A549 (cell line): ENCODE measurements at regions not wholly inside any gene's neighbourhood (a gene's known extent, or its start where the extent isn't known, plus 50 kb on each side); places are given as distances from the start of the nearest gene placed in this dataset.

ENCODE experiments used
- CEBPB ChIP-seq, 2 experiments: fragments of >200 bp in 1 of 2; sonication (Bioruptor Twin) in 1 of 2; formaldehyde crosslinking in 1 of 2; IDR thresholded peaks; 2 replicates each; pipeline ENCODE4 v1.6.1; 2012 to 2016
- CHD2 ChIP-seq: fragments of 150-350 bp; IDR thresholded peaks from 2 replicates; pipeline ENCODE4 v1.6.1; 2014; ENCODE audit warnings: low read length; ENCODE audit not compliant: partially characterized antibody
- CTCF ChIP-seq: fragments of >200 bp; sonication (Bioruptor Twin); formaldehyde crosslinking; IDR thresholded peaks from 3 replicates; pipeline ENCODE4 v1.5.1; 2016
- EHMT2 ChIP-seq: fragments of 200-600 bp; sonication (generic); IDR thresholded peaks from 2 replicates; pipeline ENCODE4 v1.6.1; 2016; ENCODE audit warnings: antibody characterized with exemption, low read depth, mild to moderate bottlenecking, moderate library complexity
- FOSL2 ChIP-seq, 2 experiments: fragments of 450-650 bp in 1 of 2; fragments of >200 bp in 1 of 2; sonication (Bioruptor Twin) in 1 of 2; formaldehyde crosslinking; IDR thresholded peaks; 2 replicates each; pipeline versions ENCODE4 v1.5.0 to v1.6.1; 2016 to 2020; ENCODE audit warnings: mild to moderate bottlenecking in 1 of 2, moderate library complexity in 1 of 2
- POLR2A ChIP-seq: IDR thresholded peaks from 2 replicates; pipeline ENCODE4 v1.6.1; 2012; ENCODE audit warnings: mild to moderate bottlenecking, low read length
- RARB ChIP-seq: fragments of 250-450 bp; sonication (Bioruptor Pico); IDR thresholded peaks from 2 replicates; pipeline ENCODE4 v1.8.0; 2021; ENCODE audit warnings: mild to moderate bottlenecking, moderate library complexity
- TF ChIP-seq, protein P1 (sequence below): fragments of 150-350 bp; IDR thresholded peaks from 2 replicates; pipeline ENCODE4 v1.6.1; 2014; ENCODE audit warnings: low read depth, mild to moderate bottlenecking, low read length

- TF ChIP-seq POLR2A (no peak), CTCF (no peak), CHD2 (no peak), RARB (no peak), EHMT2 (no peak), CEBPB (IDR thresholded peaks at IDR 0.05) (no peak), FOSL2 (IDR thresholded peaks at IDR 0.05) (no peak), FOSL2 (CRISPR knock-in tag; IDR thresholded peaks at IDR 0.05) (no peak)
- TF ChIP-seq, protein P1, sequence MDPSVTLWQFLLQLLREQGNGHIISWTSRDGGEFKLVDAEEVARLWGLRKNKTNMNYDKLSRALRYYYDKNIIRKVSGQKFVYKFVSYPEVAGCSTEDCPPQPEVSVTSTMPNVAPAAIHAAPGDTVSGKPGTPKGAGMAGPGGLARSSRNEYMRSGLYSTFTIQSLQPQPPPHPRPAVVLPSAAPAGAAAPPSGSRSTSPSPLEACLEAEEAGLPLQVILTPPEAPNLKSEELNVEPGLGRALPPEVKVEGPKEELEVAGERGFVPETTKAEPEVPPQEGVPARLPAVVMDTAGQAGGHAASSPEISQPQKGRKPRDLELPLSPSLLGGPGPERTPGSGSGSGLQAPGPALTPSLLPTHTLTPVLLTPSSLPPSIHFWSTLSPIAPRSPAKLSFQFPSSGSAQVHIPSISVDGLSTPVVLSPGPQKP = no peak
These were observed 184.2 kb upstream of the RREB1 start for GRCh38 chr6:6923605-6924004.
